ENCODE measurements at regions not wholly inside any gene's neighbourhood (a gene's known extent, or its start where the extent isn't known, plus 50 kb on each side); places are given as distances from the start of the nearest gene placed in this dataset.
"Not testable (repeated sequence)": the region's sequence is repeated elsewhere in the genome, so short reads cannot be mapped to it uniquely, and the experiment has no call there.

GRCh38 chr2:15693926-15694588, 102.4 kb downstream of the DDX1 start:
- H3K9me3 ChIP-seq (ENCODE audit: control insufficient read depth, low read length, poor library complexity, severe bottlenecking), result no peaks in the 10 kb centered on the region
- H3K27me3 Mint-ChIP-seq, result peaks cover 22% of the 10 kb centered on the region
- H3K4me1 Mint-ChIP-seq, result peaks cover 2% of the 10 kb centered on the region
- DNase-seq (no peak), ATAC-seq (no peak)
- H3K27ac Mint-ChIP-seq, result no peak overlapping the region
- peaks cover 2% of the 10 kb centered on the region for H3K36me3 Mint-ChIP-seq (ENCODE audit: low read depth)
- no peak overlapping the region for H3K4me3 Mint-ChIP-seq

GRCh38 chr2:15694589-15694986, 102.9 kb downstream of the DDX1 start:
- H3K4me1 Mint-ChIP-seq, result peaks cover 2% of the 10 kb centered on the region
- DNase-seq, result no peak
- no peaks in the 10 kb centered on the region for H3K9me3 ChIP-seq (ENCODE audit: control insufficient read depth, low read length, poor library complexity, severe bottlenecking)
- H3K4me3 Mint-ChIP-seq, result no peak overlapping the region
- no peak overlapping the region for H3K27ac Mint-ChIP-seq
- no peak for ATAC-seq
- peaks cover 2% of the 10 kb centered on the region for H3K36me3 Mint-ChIP-seq (ENCODE audit: low read depth)
- H3K27me3 Mint-ChIP-seq, result peaks cover 18% of the 10 kb centered on the region

GRCh38 chr2:15695582-15696330, 104.1 kb downstream of the DDX1 start:
- peaks cover 2% of the 10 kb centered on the region for H3K4me1 Mint-ChIP-seq
- no peak for DNase-seq
- H3K4me3 Mint-ChIP-seq, result no peak overlapping the region
- ATAC-seq, result no peak
- H3K27ac Mint-ChIP-seq, result no peak overlapping the region
- peaks cover 14% of the 10 kb centered on the region for H3K27me3 Mint-ChIP-seq
- no peaks in the 10 kb centered on the region for H3K9me3 ChIP-seq (ENCODE audit: control insufficient read depth, low read length, poor library complexity, severe bottlenecking)
- H3K36me3 Mint-ChIP-seq (ENCODE audit: low read depth), result peaks cover 2% of the 10 kb centered on the region

GRCh38 chr2:15696606-15697170, 105.0 kb downstream of the DDX1 start:
- DNase-seq, ATAC-seq, H3K27ac Mint-ChIP-seq: not testable (repeated sequence)

GRCh38 chr2:15700131-15700530, 108.5 kb downstream of the DDX1 start:
- H3K4me1 Mint-ChIP-seq, result peaks cover under 1% of the 10 kb centered on the region
- DNase-seq, result no peak
- no peaks in the 10 kb centered on the region for H3K9me3 ChIP-seq (ENCODE audit: control insufficient read depth, low read length, poor library complexity, severe bottlenecking)
- H3K36me3 Mint-ChIP-seq (ENCODE audit: low read depth), result no peaks in the 10 kb centered on the region
- no peak overlapping the region for H3K4me3 Mint-ChIP-seq
- H3K27ac Mint-ChIP-seq, result no peak overlapping the region
- peaks cover 4% of the 10 kb centered on the region for H3K27me3 Mint-ChIP-seq
- ATAC-seq, result no peak

More at GRCh38 chr2:15696606-15697170, 105.0 kb downstream of the DDX1 start:
- H3K4me3 Mint-ChIP-seq; H3K9me3 ChIP-seq (ENCODE audit: control insufficient read depth, low read length, poor library complexity, severe bottlenecking); H3K36me3 Mint-ChIP-seq (ENCODE audit: low read depth); H3K4me1 Mint-ChIP-seq: not testable (repeated sequence)
- H3K27me3 Mint-ChIP-seq, result peaks cover 10% of the 10 kb centered on the region

- no peak overlapping the region for H3K27ac Mint-ChIP-seq
- DNase-seq, result no peak
- ATAC-seq, result no peak
- H3K27me3 Mint-ChIP-seq, result peaks cover 4% of the 10 kb centered on the region
- no peaks in the 10 kb centered on the region for H3K9me3 ChIP-seq (ENCODE audit: control insufficient read depth, low read length, poor library complexity, severe bottlenecking)
- no peaks in the 10 kb centered on the region for H3K36me3 Mint-ChIP-seq (ENCODE audit: low read depth)
- peaks cover 2% of the 10 kb centered on the region for H3K4me1 Mint-ChIP-seq
- no peak overlapping the region for H3K4me3 Mint-ChIP-seq
Measured at GRCh38 chr2:15700599-15701340, 109.1 kb downstream of the DDX1 start.

GRCh38 chr2:15701341-15701907, 109.8 kb downstream of the DDX1 start:
- Mint-ChIP-seq H3K4me3 (no peak overlapping the region), H3K27ac (no peak overlapping the region), H3K27me3 (peaks cover 4% of the 10 kb centered on the region), H3K4me1 (peaks cover 2% of the 10 kb centered on the region), H3K36me3 (ENCODE audit: low read depth) (no peaks in the 10 kb centered on the region)
- no peak for DNase-seq
- H3K9me3 ChIP-seq (ENCODE audit: control insufficient read depth, low read length, poor library complexity, severe bottlenecking), result no peaks in the 10 kb centered on the region
- ATAC-seq, result no peak

GRCh38 chr2:15701991-15702390, 110.3 kb downstream of the DDX1 start:
- DNase-seq, result no peak
- H3K27me3 Mint-ChIP-seq, result peaks cover 4% of the 10 kb centered on the region
- H3K27ac Mint-ChIP-seq, result no peak overlapping the region
- H3K4me3 Mint-ChIP-seq, result no peak overlapping the region
- no peak for ATAC-seq
- H3K36me3 Mint-ChIP-seq (ENCODE audit: low read depth), result no peaks in the 10 kb centered on the region
- no peaks in the 10 kb centered on the region for H3K9me3 ChIP-seq (ENCODE audit: control insufficient read depth, low read length, poor library complexity, severe bottlenecking)
- peaks cover 2% of the 10 kb centered on the region for H3K4me1 Mint-ChIP-seq

- Mint-ChIP-seq H3K4me1 (peaks cover 2% of the 10 kb centered on the region), H3K27ac (no peak overlapping the region), H3K36me3 (ENCODE audit: low read depth) (no peaks in the 10 kb centered on the region), H3K4me3 (no peak overlapping the region), H3K27me3 (peaks cover 4% of the 10 kb centered on the region)
- no peaks in the 10 kb centered on the region for H3K9me3 ChIP-seq (ENCODE audit: control insufficient read depth, low read length, poor library complexity, severe bottlenecking)
- ATAC-seq, result no peak
- no peak for DNase-seq
Measured at GRCh38 chr2:15702452-15702851, 110.8 kb downstream of the DDX1 start.

- H3K4me1 Mint-ChIP-seq, result peaks cover 2% of the 10 kb centered on the region
- H3K27me3 Mint-ChIP-seq, result peaks cover 6% of the 10 kb centered on the region
- H3K36me3 Mint-ChIP-seq (ENCODE audit: low read depth), result no peaks in the 10 kb centered on the region
- DNase-seq (no peak), ATAC-seq (no peak)
- H3K9me3 ChIP-seq (ENCODE audit: control insufficient read depth, low read length, poor library complexity, severe bottlenecking), result no peaks in the 10 kb centered on the region
- no peak overlapping the region for H3K4me3 Mint-ChIP-seq
- no peak overlapping the region for H3K27ac Mint-ChIP-seq
Measured at GRCh38 chr2:15703365-15703869, 111.7 kb downstream of the DDX1 start.

GRCh38 chr2:15704086-15704787, 112.6 kb downstream of the DDX1 start:
- Mint-ChIP-seq H3K4me1 (peaks cover 2% of the 10 kb centered on the region), H3K27ac (no peak overlapping the region), H3K4me3 (no peak overlapping the region), H3K36me3 (ENCODE audit: low read depth) (no peaks in the 10 kb centered on the region), H3K27me3 (peaks cover 12% of the 10 kb centered on the region)
- no peak for DNase-seq
- no peak for ATAC-seq
- no peaks in the 10 kb centered on the region for H3K9me3 ChIP-seq (ENCODE audit: control insufficient read depth, low read length, poor library complexity, severe bottlenecking)

GRCh38 chr2:15704788-15705115, 113.1 kb downstream of the DDX1 start:
- H3K9me3 ChIP-seq (ENCODE audit: control insufficient read depth, low read length, poor library complexity, severe bottlenecking), result no peaks in the 10 kb centered on the region
- Mint-ChIP-seq H3K4me3 (no peak overlapping the region), H3K36me3 (ENCODE audit: low read depth) (no peaks in the 10 kb centered on the region), H3K27ac (no peak overlapping the region), H3K4me1 (peaks cover 2% of the 10 kb centered on the region), H3K27me3 (peaks cover 17% of the 10 kb centered on the region)
- DNase-seq (no peak), ATAC-seq (no peak)
